NCI-H748 (cell line): ENCODE measurements at regions not wholly inside any gene's neighbourhood (a gene's known extent, or its start where the extent isn't known, plus 50 kb on each side); places are given as distances from the start of the nearest gene placed in this dataset.
"Not testable (repeated sequence)": the region's sequence is repeated elsewhere in the genome, so short reads cannot be mapped to it uniquely, and the experiment has no call there.

Experiments
- DNase-seq: peaks from one replicate; lab custom pipeline; 2025; ENCODE audit not compliant: unreplicated experiment; lab: John Stamatoyannopoulos, UW

DNA sequence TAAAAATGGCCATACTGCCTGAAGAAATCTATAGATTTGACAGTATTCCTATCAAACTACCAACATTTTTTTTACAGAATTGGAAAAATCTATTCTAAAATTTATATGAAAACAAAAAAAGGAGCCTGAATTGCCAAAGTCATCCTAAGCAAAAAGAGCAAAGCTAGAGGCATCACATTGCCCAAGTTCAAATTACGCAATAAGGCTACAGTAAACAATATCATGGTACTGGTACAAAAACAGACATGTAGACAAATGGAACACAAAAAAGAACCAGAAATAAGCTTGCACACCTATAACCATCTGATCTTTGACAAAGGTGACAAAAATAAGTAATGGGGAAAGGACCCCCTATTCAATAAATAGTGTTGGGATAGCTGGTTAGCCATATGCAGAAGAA, 50.2 kb upstream of the THSD7B start:
- DNase-seq = no peak

DNA sequence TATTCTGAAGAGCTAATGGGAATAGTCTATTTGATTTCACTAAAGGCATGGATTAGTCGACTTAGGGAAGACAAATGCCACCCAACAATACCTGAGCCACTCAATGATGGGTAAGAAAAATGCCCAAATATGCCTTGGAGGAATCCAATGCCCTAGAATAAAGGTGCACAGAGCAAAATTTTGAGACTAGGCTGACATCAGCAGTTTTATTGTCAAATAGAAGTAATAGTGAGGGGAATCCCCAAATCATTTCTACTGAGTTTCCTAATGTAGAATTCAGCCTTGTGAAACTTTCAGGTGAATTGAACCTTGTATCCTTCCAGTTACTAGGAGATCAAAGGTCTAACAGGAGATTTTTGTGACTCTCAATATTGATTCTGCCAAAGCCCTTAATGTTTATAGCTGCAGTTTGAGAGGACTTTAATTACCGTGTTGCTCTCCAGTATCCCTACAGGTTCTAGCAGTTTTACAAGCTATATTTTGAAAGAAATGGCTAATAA, 50.8 kb upstream of the THSD7B start:
- no peak for DNase-seq

DNA sequence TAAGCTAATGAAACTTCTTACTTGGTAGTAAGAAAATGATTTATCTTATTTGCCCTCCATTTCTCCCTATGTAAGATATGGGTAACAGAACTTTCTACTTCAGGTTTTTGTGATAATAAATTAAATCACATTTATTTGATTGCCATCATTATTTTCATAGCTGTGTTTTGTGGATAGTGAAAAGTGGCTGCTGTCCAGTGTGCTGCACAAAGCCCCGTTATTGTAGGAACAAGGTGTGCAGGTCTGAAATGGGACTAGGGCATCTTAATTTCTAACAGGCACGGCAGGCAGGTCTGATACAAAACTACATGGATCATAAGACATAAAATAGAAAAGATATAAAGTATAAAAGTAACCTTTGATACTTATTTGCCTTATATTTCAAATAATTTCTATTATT, 51.6 kb upstream of the THSD7B start:
- no peak for DNase-seq

DNA sequence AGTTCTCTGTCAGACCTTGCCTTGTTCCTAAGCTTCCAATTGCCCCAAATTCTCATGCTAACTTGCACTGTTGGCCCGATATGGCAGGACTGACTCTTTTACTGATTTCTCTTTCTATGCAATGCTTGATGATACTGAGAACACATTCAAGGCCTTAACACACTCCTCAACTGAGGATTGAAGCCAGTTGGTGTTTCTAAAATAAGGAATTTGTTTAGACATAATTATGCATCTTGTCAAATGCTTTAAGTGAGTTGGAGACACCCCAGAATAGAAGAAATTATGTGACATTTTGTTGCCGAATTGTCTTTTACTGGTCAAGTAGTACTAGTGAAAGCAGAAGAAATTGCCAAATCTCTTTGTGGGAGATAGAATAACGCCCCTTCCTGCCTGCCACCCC, 60.0 kb upstream of the THSD7B start:
- DNase-seq = no peak

DNA sequence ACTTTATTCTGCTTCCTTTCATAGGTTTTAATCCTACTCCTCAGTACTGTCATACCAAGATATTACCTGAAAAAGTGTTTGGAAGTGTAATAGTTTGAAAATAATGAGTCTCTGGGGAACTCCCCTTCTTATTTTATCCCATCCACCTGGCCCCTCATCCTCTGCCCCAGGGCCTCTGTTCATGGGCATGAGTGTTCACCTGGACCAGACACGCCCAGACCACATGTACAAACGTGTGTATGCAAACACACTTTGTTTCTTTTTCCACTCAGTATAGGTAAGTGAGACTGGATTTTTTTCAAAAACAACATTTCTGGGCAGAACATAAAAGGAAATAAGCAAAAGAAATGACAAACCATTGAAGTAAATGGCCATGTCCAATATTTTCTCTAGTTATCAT, 62.1 kb upstream of the THSD7B start:
- peak; percentile 6 for DNase-seq

DNA sequence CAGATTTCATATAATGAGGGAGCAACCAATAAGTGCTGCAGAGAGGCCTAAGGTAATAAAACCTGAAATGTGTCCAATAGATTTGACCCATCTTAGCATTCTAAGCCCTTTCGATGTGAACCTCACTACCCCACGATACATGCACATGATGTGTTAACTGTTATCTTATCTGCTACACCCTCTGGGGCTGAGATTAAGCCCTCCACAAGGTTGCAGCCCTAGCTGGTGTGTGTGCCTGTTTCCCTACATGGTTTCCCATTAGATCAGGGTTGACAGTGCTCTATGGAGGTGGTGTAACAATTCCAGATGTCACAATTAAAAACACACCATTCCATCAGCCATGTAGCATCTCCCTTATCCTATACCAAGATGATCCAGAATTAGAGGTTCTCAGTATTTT, 68.9 kb upstream of the THSD7B start:
- DNase-seq = no peak

DNA sequence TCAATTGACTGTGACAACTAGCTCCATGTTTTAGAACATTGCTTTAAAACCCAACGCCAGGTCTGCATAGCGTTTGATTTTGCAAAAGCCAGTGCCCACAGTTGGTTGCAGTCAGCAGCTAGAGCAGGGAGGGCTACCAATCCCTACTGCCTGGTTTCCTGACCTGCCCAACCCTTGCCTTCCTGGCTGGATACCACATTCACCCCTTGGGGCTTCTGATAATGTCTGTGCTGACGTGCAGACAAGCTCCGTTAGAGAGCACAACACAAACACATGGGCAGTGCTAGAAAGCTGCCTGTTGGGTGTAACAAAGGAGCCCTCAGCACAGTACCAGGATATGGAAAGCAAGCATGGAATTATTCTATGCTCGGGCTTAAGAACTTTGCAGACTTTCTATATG, 71.4 kb upstream of the THSD7B start:
- DNase-seq = no peak

DNA sequence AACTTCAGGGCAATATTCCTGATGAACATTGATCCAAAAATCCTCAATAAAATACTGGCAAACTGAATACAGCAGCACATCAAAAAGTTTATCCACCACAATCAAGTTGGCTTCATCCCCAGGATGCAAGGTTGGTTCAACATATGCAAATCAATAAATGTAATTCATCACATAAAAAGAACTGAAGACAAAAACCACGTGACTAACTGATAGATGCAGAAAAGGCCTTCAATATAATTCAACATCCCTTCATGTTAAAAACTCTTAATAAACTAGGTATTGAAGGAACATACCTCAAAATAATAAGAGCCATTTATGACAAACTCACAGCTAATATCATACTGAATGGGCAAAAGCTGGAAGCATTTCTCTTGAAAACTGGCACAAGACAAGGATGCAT, 85.3 kb upstream of the THSD7B start:
- DNase-seq = not testable (repeated sequence)

DNA sequence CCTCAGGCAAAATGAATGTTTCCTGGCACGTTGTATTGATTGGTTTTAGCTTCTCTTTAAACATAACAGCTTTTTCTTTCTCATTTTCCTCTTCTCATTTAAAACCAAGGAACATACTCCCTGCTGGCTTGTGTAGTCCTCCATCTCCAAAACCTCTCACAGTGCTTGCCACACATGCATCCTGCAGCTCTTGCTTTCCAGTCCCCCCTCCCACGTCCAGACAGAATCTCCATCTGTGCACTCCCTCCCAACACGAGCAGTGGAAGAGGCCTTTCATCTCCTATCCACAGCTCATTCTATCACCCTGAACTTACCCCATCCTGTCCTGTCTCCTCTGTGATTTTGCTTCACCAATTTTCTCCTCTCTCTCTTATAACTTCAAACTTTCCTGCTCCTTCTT, 99.6 kb upstream of the THSD7B start:
- DNase-seq = no peak

DNA sequence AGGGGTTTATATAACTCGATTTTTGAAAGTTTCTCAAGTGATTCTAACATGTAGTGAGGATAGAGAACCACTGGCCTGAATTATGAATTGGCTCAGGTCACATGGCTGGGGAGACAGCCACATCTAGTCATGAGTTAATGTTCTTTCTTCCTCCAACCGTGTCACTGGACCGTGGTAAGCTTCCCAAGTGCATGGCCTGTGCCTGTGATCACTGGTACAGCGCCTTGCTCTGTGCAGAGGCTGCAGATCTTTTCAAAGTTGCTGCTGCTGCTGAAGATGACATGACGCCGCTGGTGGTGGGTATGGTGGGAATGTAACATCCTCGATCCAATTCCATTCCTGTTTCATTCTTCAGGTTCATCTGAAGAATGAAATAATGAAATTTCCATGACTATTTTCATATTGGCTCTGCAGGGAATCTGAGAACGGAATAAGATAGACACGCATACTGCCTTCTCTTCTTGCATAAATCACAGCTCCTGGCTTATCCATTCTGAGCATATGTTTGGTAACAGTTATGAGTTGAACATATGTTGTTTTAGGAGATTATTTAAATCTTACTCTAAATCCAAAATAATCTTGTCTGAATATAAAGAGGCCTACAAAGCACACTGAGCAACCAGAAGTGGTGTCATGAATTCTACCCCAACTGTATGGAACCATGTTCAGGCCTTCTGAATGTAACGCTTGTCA, 100.5 kb upstream of the THSD7B start:
- no peak for DNase-seq

DNA sequence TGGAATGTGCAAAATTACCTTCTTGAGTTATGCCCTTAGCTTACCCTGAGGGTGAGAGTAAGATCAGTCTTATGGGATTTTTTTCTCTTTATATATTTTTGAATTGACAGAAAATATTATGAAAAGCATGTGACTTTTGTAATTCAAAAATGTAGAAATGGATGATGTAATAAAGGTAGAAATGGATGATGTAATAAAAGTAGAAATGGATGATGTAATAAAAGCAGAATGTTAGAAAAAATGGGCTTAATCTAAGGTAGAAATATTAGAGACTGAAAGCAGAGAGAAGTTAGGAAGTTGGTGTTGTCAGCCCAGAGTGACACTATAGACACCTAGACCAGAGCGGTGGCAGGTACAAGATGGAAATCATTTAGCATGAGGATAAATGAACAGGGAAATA, 107.1 kb upstream of the THSD7B start:
- DNase-seq = no peak

DNA sequence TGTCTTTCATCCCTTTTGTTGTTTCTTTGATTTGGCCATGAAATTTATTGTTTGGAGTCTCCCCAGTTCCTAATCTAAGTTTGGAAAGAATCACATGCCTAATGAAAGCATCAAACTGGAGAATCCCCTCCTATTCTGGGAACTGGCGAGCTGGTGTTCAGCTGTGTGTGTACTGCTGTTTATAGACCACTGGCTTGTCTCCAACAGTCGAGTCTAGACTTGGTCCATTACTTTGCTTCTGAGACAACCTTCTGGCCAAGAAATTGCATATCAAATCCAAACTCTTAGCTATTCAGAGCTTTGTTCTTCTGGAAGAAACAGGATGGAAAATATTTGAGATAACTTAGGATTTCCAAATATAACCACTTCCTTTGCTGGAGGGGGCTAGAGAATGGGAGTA, 111.5 kb upstream of the THSD7B start:
- DNase-seq = no peak

DNA sequence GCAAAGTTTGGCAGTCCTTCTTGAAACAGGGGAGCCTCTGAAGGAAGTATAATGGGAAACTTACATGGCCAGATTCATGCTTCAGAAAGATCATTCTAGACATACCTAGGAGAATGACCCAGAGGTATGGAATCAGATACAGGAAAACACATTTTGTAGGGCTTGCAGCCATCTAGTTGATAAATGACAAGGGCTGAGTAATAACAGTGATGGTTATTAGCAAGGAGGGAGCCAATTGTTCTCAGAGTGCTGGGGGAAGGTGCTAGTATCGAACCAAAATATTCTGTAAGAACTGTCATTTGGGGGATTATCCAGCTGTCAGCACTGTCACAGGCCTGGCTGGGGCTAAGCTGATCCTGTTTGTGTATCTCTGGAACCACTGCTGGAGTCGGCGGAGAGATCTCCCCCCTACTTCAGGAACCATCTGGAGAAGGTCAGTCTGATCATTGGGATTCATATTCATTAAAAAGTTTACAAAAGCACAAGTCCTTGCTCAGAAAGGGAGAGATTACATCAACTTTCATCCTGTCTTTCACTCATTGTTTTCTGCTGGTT, 113.8 kb upstream of the THSD7B start:
- DNase-seq = no peak

DNA sequence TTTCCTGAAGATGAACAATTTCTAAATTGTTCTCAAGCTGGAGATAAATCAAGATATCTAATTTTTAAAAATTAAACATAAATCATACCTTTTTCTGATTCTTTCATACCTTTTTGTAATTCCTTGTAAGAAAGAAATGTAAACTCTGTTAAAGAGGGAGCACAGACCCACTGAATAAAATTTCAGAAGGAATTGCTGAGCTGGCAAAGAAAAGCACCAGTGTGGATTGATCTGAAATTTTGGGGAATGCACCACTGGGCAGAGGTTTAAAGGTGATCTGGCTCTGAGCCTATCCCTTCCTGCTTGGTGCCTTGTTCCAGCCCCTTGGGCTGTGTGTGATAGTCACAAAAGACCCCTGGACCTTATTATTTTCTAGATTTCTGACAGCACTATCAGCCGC, 118.3 kb upstream of the THSD7B start:
- DNase-seq = no peak

DNA sequence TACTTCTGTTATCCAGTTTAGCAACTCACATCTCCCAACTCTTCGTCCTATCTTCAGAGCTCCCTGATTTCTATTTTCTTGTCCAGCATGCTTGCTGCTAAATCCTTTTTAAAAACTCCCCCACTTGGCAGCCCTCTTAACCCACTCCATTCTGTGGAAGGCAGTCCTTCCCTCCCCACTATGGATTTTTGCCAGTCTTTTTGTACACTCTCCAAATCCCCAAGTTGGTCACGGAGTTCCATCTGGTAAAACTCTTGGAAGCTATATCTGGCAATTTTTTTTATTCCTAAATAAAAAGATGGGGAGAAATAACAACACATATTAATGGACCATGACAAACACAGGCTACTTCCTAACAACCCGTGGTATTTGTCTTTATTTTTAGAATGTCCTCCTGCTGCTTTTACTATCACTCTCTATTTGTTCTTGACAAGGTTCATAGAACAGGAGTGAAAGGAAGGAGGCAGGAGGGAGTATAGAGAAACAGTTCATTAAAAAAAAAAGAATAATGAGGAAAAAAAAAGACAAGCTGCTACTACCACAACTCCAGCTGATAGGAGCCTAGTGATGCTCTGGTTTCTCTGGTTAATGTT, 120.0 kb upstream of the THSD7B start:
- DNase-seq = peak; percentile 60

DNA sequence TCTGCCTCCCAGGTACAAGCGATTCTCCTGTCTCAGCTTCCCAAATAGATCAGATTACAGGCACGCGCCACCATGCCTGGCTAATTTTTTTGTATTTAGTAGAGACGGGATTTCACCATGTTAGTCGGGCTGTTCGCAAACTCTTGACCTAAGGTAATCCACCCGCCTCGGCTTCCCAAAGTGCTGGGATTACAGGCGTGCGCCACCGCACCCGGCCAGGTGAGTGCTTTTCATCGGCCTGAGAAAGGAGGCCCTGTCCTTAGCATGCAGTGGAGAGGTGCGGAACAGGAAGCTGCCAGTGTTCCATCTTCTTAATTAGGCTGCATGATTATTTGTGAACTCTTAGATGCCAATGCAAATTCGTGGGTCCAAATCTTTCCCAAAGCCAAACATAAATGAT, 125.7 kb upstream of the THSD7B start:
- no peak for DNase-seq

DNA sequence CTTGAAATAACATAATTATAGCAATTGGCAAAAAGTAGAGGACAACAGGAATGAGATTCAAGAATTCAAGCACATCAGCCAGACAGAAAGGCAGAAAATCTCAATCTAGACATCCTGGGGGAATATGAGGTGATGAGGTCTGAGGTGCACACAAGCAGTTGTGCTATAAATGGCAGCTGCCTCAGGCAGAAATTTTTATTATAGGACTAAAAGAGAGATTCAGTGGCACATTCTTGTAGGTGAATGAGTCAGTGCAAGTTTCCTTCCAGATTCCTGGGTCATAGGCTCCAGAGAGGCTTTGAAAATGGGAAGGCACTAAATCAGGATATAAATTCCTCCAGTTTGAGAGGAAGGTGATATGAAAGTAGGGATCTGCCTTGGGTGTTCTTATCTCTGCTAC, 127.2 kb upstream of the THSD7B start:
- no peak for DNase-seq

DNA sequence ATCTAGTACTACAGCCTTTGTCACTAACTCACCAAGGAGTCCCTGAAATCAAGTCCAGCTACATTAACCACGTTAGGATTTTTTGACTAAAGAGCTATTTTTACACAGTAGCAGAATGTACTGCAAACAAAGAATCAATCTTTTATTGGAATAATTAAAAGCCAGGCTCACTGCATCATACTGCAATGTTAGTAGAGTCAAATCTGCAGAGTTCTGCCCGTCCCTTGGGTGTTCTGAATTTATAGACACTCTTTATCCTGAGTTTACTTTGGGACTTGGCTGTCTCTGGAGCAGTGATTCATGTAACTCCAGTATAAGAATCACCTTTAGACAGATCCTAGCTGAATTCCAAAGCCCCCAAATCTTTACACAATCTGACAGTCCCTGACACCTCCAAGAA, 127.9 kb upstream of the THSD7B start:
- DNase-seq = no peak

DNA sequence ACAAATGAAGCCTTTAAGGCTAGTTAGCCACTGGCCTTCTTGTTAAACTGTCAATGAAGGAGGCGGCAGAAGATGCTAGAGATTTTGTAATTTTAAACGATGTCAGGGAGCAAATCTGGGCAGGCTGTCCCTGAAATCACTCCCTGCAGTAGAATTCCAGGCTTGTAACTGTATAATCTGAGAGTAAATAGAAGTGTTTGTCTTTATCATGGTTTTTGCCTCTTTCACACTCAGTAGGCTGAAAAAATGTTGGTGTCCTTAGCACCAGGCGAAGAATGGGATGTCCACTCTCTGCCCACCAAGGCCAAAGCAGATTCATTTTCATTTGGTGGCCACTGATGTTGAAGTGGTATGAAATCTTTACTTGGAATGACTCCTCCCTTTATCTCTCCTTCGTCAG, 136.9 kb upstream of the THSD7B start:
- no peak for DNase-seq

DNA sequence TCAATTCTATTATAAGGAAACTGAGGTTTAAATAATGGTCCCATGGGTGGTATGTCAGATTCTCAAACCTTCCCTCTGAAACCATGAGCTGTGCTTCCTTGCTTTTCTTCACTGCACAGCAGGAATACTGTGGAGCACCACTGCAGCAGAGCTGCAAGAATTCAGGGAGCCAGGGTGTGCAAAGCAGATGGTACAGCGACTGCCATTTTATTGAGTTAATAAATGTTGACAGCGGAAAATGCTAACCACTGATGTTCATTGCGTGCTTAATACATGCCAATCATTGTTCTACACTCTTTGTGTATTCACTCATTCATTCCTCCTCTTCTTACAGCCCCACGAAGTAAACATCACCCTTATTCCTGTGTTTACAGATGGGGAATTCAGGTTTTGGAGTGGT, 152.2 kb upstream of the THSD7B start:
- no peak for DNase-seq

DNA sequence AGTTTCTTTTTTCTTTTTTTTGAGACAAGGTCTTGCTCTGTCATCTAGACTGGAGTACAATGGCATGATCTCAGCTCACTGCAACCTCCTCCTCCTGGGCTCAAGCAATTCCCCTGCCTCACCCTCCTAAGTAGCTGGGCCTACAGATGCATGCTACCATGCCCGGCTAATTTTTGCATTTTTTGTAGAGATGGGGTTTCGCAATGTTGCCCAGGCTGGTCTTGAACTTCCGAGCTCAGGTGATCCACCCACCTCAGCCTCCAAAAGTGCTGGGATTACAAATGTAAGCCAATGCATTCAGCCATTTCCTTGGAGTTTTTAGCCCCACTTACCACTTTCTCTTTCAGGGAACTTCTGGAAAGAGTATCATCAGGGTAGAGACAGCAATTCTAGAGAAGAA, 153.3 kb upstream of the THSD7B start:
- no peak for DNase-seq

DNA sequence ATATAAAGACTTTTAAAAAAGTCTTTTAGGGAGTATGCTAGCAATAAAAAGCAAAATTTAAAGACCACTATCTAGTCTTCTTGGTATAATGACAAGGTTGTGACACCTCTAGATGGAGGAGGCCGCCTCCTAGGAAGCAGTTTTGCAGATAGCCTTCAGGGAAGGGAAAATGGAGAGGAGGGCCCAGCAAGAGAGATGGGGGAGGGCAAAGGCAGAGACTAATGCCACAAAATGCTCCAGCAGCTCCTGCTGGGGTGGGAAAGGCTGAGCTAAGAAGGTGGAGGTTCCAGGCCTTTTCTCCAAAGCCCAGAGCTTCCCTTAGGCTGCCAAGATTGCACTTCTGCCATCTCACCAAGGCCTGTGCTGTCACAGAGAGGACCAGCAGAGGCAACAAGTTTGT, 153.9 kb upstream of the THSD7B start:
- DNase-seq = no peak
